ENCODE measurements at regions not wholly inside any gene's neighbourhood (a gene's known extent, or its start where the extent isn't known, plus 50 kb on each side); places are given as distances from the start of the nearest gene placed in this dataset.
"Not testable (repeated sequence)": the region's sequence is repeated elsewhere in the genome, so short reads cannot be mapped to it uniquely, and the experiment has no call there.

DNA sequence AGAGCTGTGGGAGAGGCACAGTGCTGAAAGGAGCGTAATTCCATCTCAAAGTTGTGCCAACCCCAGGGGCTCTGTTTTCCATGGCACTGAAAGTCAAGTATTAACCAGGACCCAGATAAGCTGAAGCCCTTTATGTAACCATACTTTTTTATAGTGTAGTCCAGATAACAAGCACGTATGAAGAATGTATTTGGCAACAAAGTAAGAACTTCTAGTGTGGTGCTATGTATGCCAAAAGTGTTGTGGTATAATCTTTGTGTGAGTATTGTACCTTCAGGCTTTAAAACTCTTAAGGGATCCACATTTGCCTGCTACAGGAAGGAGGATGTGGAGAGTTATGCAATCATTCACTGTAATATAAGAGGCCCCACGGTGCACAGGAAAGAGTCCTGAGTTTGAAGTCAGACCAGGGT, 129.4 kb downstream of the IBTK start:
- no peak for DNase-seq

- no peak for DNase-seq
These were observed 132.8 kb downstream of the IBTK start for GRCh38 chr6:82114748-82115147.

DNA sequence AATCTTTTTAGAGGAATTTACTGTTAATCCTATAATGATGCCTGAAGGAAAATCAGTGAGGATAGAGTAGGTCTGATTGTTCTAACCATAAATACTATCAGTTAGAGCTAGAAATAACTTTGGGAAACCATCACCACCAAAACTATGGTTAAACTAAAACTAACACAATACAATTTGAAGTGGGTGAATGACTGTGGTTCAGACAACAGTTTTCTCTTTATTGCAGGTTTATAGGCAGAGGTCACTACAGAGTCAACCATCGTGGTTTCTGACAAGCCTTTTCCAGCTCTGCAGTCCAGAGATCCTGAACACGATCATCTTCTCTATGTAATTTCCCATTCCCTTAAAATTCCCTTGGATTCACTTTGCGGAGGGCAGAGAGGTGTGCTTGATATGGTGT, 134.3 kb downstream of the IBTK start:
- no peak for DNase-seq

DNA sequence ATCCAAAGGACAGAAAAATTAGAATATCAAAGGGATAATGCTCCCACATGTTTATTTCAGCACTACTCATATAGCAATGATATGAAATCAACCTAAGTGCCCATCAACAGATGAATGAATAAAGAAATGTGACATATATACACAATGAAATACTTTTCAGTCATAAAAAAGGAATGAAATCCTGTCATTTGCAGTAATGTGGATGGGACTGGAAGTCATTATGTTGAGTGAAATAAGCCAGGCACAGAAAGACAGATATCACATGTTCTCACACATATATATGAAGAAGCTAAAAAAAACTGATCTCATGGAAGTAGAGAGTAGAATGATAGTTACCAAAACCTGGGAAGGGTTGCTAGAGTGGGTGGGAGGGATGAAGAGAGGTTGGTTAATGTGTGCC, 135.7 kb downstream of the IBTK start:
- no peak for DNase-seq

GRCh38 chr6:82111114-82111513, 136.4 kb downstream of the IBTK start:
- no peak for DNase-seq

DNA sequence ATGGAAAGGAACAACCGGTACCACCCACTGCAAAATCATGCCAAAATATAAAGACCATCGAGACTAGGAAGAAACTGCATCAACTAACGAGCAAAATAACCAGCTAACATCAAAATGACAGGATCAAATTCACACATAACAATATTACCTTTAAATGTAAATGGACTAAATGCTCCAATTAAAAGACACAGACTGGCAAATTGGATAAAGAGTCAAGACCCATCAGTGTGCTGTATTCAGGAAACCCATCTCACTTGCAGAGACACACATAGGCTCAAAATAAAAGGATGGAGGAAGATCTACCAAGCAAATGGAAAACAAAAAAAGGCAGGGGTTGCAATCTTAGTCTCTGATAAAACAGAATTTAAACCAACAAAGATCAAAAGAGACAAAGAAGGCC, 144.4 kb downstream of the IBTK start:
- DNase-seq = not testable (repeated sequence)

DNA sequence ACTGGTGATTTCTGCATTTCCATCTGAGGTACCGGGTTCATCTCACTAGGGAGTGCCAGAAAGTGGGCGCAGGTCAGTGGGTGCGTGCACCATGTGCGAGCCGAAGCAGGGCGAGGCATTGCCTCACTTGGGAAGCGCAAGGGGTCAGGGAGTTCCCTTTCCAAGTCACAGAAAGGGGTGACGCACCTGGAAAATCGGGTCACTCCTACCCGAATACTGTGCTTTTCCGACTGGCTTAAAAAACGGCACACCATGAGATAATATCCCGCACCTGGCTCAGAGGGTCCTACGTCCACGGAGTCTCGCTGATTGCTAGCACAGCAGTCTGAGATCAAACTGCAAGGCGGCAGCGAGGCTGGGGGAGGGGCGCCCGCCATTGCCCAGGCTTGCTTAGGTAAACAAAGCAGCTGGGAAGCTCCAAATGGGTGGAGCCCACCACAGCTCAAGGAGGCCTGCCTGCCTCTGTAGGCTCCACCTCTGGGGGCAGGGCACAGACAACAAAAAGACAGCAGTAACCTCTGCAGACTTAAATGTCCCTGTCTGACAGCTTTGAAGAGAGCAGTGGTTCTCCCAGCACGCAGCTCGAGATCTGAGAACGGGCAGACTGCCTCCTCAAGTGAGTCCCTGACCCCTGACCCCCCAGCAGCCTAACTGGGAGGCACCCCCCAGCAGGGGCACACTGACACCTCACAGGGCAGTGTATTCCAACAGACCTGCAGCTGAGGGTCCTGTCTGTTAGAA, 146.0 kb downstream of the IBTK start:
- not testable (repeated sequence) for DNase-seq

DNA sequence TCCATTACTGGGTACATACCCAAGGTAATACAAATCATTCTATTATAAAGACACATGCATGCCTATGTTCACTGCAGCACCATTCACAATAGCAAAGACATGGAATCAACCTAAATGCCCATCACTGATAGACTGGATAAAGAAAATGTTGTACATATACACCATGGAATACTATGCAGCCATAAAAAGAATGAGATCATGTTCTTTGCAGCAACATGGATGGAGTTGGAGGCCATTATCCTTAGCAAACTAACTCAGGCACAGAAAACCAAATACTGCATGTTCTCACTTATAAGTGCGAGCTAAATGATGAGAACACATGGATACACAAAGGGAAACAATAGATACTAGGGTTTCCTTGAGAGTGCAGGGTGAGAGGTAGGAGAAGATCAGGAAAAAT, 146.8 kb downstream of the IBTK start:
- DNase-seq = not testable (repeated sequence)

DNA sequence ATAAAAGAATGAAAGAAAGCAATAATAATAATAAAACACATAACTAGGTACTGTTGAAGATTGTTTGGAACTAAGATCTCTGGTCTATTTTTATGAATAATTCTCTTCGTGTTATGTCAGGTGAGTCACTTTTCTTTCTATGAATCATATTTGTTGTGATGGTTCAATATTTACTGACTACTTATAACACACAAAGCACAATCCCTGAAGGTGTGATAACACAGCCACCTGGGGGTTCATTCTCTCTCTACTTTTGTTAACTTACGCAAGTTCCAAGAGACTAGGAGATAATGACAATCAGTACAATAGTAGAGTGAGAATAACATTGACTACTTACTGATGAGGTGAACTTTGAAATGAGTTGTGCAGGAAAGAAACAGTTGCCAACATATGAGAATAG, 149.9 kb downstream of the IBTK start:
- DNase-seq = no peak

DNA sequence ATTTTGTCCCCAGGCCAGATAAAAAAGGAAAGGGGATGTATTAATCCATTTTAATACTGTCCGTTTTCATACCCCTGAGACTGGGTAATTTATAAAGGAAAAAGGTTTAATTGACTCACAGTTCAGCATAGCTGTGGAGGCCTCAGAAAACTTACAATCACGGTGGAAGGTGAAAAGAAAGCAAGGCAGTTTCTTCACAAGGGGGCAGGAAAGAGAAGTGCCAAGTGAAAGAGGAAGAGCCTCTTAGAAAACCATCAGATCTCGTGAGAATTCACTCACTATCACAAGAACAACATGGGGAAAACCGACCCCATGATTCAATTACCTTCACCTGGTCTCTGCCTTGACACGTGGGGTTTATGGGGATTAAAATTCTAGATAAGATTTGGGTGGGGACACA, 152.5 kb downstream of the IBTK start:
- DNase-seq = no peak

DNA sequence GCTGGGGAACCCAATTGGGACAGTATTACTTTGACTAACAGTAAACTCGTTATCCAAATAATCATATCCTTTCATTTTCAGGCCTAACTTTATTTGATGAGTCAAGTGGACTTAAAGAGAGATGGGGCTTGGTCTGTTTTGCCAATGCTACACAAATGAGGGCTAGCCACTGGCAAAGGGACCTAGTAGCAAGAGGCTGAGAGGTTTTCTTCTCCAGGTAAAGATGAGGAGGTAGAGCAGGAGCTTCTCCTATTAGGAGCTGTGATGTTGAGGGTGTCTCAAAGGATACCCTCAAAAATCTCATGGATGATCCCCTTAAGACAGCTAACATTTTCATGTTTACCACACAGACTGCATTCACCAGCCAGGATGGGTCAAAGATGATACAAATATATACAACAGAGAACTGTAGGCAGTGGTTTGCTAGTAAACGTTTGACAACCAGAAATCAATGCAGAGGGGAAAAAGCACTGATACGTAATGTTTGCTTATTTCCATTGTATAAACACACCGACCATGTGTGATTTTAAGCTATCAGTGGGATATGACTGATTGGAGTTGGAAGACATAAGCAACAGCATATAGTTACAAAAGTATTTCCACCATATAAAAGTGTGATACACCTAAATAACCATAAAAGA, 153.3 kb downstream of the IBTK start:
- no peak for DNase-seq

GRCh38 chr6:82088978-82089771, 158.4 kb downstream of the IBTK start:
- no peak for DNase-seq

DNA sequence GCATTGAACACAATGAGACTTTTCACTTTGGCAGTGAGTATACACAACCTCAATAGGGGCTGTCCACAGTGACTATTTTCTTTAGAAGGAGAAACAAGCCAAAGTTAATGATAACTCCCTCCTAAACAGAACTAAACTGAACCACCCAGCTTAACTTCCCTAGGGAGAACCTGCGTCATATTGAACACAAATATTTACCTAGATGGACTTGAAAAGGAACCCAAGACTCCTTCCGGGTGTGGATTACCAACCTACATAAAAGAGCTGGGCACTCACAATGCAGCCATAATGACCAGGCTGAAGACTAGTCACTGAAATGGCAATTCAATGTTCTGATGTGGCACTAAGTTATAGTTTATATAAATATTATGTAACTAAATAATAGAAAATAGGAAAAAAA, 160.6 kb downstream of the IBTK start:
- DNase-seq = no peak

- DNase-seq = no peak
These were observed 161.8 kb downstream of the IBTK start for GRCh38 chr6:82085701-82086100.

DNA sequence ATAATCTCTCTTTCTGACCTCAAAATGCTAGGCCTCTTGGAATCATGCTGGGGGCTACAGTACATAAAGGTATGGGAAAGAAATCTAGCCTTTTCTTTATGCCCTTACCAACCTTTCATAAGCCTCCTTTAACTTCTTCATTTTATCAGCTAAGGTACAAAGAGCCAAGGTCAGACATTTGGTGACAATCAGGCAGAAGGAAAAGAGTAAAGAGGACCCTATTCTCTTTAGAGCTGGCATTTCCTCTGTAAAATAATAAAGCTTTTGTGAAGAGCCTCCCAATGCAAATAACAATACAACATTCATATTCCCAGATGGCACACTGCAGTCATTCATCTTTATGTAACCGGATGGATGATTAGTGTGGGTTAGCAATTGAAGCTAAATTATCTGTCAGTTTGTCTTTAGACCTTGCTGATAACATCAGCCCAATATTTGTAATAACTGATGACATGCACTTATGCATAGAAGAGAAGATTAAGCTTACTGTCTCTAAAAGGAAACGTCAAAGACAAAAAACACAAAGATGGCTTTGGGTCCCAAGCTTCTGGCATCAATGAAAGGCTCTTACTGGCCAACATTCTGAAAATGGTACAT, 163.1 kb downstream of the IBTK start:
- no peak for DNase-seq

GRCh38 chr6:82083646-82084045, 163.9 kb downstream of the IBTK start:
- DNase-seq = no peak

- DNase-seq = no peak
These were observed 166.8 kb downstream of the IBTK start for GRCh38 chr6:82080767-82081166.

GRCh38 chr6:82078286-82078908, 169.1 kb downstream of the IBTK start:
- no peak for DNase-seq

DNA sequence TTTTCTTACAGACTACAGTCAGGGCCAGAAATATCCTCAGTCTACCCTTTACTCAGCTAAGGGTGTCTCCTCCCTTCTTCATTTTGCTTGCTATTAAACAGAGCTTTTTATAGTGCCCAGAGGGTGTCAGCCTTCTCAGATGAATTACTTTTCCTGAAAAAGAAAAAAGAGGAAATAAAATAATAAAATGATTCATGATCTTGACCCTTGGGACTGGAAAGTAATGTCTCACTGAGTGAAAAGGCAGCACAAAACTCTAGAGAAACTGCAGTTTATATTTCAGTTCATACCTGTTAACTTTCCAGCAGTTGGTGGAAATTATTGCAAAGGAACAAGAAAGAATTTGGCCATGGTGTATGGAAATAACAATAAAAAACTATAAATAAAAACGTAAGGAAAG, 170.6 kb downstream of the IBTK start:
- no peak for DNase-seq

DNA sequence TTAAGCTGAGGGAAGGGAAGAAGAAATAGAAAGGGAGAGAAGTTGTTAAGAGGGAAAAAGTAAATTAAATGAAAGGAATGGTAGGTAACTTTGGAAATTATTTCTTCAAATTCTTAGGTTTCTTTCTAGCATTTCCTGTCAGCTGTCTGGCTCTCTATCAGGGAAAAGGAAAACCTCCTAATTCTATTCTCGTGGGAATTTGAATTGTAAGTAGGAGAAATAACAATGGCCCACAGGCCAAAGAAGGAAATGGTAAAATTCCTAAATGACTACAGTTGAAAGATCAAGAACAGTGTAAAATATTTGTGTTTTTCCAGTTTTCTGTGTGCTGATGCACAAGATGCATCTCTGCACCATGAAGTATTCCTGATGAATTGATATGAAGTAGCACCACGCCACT, 173.0 kb downstream of the IBTK start:
- DNase-seq = no peak

- no peak for DNase-seq
These were observed 174.1 kb downstream of the IBTK start for GRCh38 chr6:82073484-82073883.

DNA sequence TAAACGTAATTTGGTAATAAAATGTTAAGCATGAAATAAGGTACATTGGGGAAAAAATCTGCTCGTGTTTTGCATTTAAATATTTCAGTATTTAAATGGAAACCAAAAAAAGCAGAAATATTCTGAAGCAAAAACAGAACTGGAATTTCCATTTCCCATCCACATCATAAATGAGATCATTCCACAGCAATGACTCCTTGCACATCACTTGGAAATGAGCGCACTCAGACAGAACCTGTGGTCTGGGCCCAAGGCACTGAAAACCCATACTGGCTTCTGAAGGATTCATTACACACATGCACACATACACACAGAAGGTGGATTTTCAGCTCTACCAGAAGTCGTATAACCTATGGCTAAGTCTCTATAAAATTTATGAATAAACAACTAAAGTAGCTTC, 174.8 kb downstream of the IBTK start:
- DNase-seq = no peak

DNA sequence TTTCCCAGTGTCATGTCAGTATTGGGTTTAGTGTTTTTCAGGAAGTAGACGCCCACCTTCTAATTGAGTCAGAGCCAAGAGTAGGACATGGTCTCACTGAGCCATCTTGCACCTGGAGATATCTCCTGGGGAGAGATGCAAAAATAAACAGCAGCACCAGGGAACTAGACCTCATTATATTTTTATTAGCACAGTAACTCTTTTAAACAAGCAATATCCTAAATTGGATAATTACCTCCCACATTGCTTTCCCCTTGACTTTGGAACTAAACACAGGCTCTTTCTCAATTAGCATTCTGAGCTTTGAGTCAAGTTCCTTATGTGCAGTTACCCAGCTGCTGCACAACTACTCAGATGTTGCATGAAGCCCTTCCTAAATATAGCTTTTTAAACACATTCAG, 175.4 kb downstream of the IBTK start:
- DNase-seq = peak; percentile 48

Measured in NCI-H524 treated with DMSO at 0.1 percent for 48 hours (cell line).